ENCODE measurements at regions not wholly inside any gene's neighbourhood (a gene's known extent, or its start where the extent isn't known, plus 50 kb on each side); places are given as distances from the start of the nearest gene placed in this dataset.

DNA sequence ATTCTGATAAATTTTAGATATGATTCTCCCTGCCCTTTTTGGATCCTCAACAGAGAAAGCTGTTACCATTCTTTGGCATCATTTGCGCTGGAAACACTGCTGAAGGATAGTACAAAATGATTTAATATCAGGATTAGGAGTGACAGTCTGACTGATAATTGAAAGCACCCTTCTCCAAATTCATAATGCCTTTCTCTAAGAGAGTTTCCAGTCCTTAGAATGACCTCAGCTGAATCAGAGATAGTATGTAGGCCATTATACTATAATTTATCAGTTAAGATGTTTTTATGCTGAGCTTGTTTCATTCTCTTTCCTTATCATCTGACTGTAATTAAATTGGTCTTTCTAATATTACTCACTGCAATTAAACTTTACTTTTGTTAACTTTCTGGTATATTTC lies 166.7 kb downstream of the ZNF326 start:
- TF ChIP-seq, protein P1, sequence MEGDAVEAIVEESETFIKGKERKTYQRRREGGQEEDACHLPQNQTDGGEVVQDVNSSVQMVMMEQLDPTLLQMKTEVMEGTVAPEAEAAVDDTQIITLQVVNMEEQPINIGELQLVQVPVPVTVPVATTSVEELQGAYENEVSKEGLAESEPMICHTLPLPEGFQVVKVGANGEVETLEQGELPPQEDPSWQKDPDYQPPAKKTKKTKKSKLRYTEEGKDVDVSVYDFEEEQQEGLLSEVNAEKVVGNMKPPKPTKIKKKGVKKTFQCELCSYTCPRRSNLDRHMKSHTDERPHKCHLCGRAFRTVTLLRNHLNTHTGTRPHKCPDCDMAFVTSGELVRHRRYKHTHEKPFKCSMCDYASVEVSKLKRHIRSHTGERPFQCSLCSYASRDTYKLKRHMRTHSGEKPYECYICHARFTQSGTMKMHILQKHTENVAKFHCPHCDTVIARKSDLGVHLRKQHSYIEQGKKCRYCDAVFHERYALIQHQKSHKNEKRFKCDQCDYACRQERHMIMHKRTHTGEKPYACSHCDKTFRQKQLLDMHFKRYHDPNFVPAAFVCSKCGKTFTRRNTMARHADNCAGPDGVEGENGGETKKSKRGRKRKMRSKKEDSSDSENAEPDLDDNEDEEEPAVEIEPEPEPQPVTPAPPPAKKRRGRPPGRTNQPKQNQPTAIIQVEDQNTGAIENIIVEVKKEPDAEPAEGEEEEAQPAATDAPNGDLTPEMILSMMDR (IDR thresholded peaks at IDR 0.05) = no peak
- no peak for TF ChIP-seq POLR2A (IDR thresholded peaks at IDR 0.05)
